DOHH2 (cell line): ENCODE measurements at regions not wholly inside any gene's neighbourhood (a gene's known extent, or its start where the extent isn't known, plus 50 kb on each side); places are given as distances from the start of the nearest gene placed in this dataset.
"Not testable (repeated sequence)": the region's sequence is repeated elsewhere in the genome, so short reads cannot be mapped to it uniquely, and the experiment has no call there.

Experiments
- H3F3A ChIP-seq: fragments of 200-600 bp; sonication (generic), shearing (Covaris generic); 2 replicates; pipeline ENCODE4 v1.6.0; 2016; ENCODE audit warnings: antibody characterized with exemption, mild to moderate bottlenecking; ENCODE audit not compliant: control insufficient read depth, insufficient read depth
- H3K27ac ChIP-seq: fragments of 200-600 bp; sonication (generic); 2 replicates; pipeline ENCODE4 v1.5.1; 2014; ENCODE audit warnings: low read depth, mild to moderate bottlenecking, low read length, moderate library complexity
- H3K27me3 ChIP-seq: fragments of 200-600 bp; sonication (generic); 2 replicates; pipeline ENCODE4 v1.6.1; 2014; ENCODE audit warnings: mild to moderate bottlenecking, low read length, mixed read lengths; ENCODE audit not compliant: control insufficient read depth
- H3K36me3 ChIP-seq: fragments of 200-600 bp; sonication (generic); 2 replicates; pipeline ENCODE4 v1.6.1; 2014; ENCODE audit warnings: mild to moderate bottlenecking, low read length, moderate library complexity, mixed read lengths; ENCODE audit not compliant: control insufficient read depth
- H3K4me1 ChIP-seq: fragments of 200-600 bp; sonication (generic); 2 replicates; pipeline ENCODE4 v1.6.1; 2014; ENCODE audit warnings: mild to moderate bottlenecking, low read length, mixed read lengths; ENCODE audit not compliant: control insufficient read depth
- H3K4me2 ChIP-seq: fragments of 200-600 bp; sonication (generic); 2 replicates; pipeline ENCODE4 v1.6.0; 2014; ENCODE audit warnings: mild to moderate bottlenecking, low read length, moderate library complexity
- H3K4me3 ChIP-seq: fragments of 200-600 bp; sonication (generic); 2 replicates; pipeline ENCODE4 v1.5.1; 2014; ENCODE audit warnings: mild to moderate bottlenecking, low read length, mixed read lengths
- H3K79me2 ChIP-seq: fragments of 200-600 bp; sonication (generic); 2 replicates; pipeline ENCODE4 v1.6.1; 2014; ENCODE audit warnings: mild to moderate bottlenecking, low read length, mixed read lengths; ENCODE audit not compliant: control insufficient read depth
- H3K9me2 ChIP-seq: fragments of 200-600 bp; sonication (generic); replicated peaks from 2 replicates; pipeline ENCODE4 v1.6.1; 2014; ENCODE audit warnings: mild to moderate bottlenecking, low read length, mixed read lengths; ENCODE audit not compliant: control insufficient read depth
- H3K9me3 ChIP-seq: fragments of 200-600 bp; sonication (generic); 2 replicates; pipeline ENCODE4 v1.6.1; 2014; ENCODE audit warnings: antibody characterized with exemption, low read length, mixed read lengths; ENCODE audit not compliant: control insufficient read depth, insufficient read depth
- H4K20me1 ChIP-seq: fragments of 200-600 bp; sonication (generic); 2 replicates; pipeline ENCODE4 v1.6.0; 2014; ENCODE audit warnings: low read depth, mild to moderate bottlenecking, antibody characterized with exemption, low read length, moderate library complexity; ENCODE audit not compliant: control insufficient read depth, insufficient read depth
- EZH2phosphoT487 ChIP-seq: fragments of 200-600 bp; sonication (generic); IDR thresholded peaks from 2 replicates; pipeline ENCODE4 v1.6.1; 2017; ENCODE audit warnings: borderline replicate concordance, mild to moderate bottlenecking, antibody characterized with exemption, low read length, moderate library complexity, mixed read lengths
- TF ChIP-seq, protein P1 (sequence below): fragments of 200-600 bp; sonication (generic); IDR thresholded peaks from one replicate; pipeline ENCODE4 v1.5.1; 2014; ENCODE audit warnings: antibody characterized with exemption, mild to moderate bottlenecking, low read depth, low read length; ENCODE audit not compliant: poor library complexity, severe bottlenecking

GRCh38 chr10:60470091-60470490 is 80.4 kb upstream of the ANK3 start:
- Histone ChIP-seq H3K9me3 (no peaks in the 10 kb centered on the region), H3K79me2 (no peaks in the 10 kb centered on the region), H3K4me1 (no peaks in the 10 kb centered on the region), H3K9me2 (no peaks in the 10 kb centered on the region), H3K27ac (no peak overlapping the region), H3F3A (peaks cover 4% of the 10 kb centered on the region; the same call in 1 of the 2 replicates), H4K20me1 (no peaks in the 10 kb centered on the region), H3K4me3 (no peak overlapping the region), H3K4me2 (no peak overlapping the region), H3K36me3 (no peaks in the 10 kb centered on the region), H3K27me3 (peaks cover 10% of the 10 kb centered on the region)
- no peak for TF ChIP-seq EZH2phosphoT487
- TF ChIP-seq, protein P1, sequence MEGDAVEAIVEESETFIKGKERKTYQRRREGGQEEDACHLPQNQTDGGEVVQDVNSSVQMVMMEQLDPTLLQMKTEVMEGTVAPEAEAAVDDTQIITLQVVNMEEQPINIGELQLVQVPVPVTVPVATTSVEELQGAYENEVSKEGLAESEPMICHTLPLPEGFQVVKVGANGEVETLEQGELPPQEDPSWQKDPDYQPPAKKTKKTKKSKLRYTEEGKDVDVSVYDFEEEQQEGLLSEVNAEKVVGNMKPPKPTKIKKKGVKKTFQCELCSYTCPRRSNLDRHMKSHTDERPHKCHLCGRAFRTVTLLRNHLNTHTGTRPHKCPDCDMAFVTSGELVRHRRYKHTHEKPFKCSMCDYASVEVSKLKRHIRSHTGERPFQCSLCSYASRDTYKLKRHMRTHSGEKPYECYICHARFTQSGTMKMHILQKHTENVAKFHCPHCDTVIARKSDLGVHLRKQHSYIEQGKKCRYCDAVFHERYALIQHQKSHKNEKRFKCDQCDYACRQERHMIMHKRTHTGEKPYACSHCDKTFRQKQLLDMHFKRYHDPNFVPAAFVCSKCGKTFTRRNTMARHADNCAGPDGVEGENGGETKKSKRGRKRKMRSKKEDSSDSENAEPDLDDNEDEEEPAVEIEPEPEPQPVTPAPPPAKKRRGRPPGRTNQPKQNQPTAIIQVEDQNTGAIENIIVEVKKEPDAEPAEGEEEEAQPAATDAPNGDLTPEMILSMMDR: no peak

GRCh38 chr10:60469147-60469546 is 79.5 kb upstream of the ANK3 start:
- not testable (repeated sequence) for H3K4me3 ChIP-seq, H3F3A ChIP-seq, H3K27ac ChIP-seq, H3K79me2 ChIP-seq, H3K9me2 ChIP-seq, H3K27me3 ChIP-seq, H3K4me1 ChIP-seq, H3K9me3 ChIP-seq, H4K20me1 ChIP-seq, H3K36me3 ChIP-seq, H3K4me2 ChIP-seq

GRCh38 chr10:60467202-60467546 is 77.5 kb upstream of the ANK3 start:
- Histone ChIP-seq H3F3A (peaks cover 4% of the 10 kb centered on the region; the same call in 1 of the 2 replicates), H3K79me2 (no peaks in the 10 kb centered on the region), H3K9me2 (no peaks in the 10 kb centered on the region), H3K9me3 (no peaks in the 10 kb centered on the region), H3K27me3 (peaks cover 3% of the 10 kb centered on the region; the same call in 1 of the 2 replicates), H3K4me3 (no peak overlapping the region), H4K20me1 (no peaks in the 10 kb centered on the region), H3K27ac (no peak overlapping the region), H3K4me1 (no peaks in the 10 kb centered on the region), H3K36me3 (no peaks in the 10 kb centered on the region), H3K4me2 (no peak overlapping the region)
- TF ChIP-seq EZH2phosphoT487: no peak
- TF ChIP-seq, protein P1: no peak

- Histone ChIP-seq H3K27me3 (peaks cover 3% of the 10 kb centered on the region; the same call in 1 of the 2 replicates), H3K9me3 (no peaks in the 10 kb centered on the region), H3K4me1 (no peaks in the 10 kb centered on the region), H3K4me2 (no peak overlapping the region), H3K9me2 (no peaks in the 10 kb centered on the region), H3F3A (peaks cover 4% of the 10 kb centered on the region; the same call in 1 of the 2 replicates), H4K20me1 (no peaks in the 10 kb centered on the region), H3K36me3 (no peaks in the 10 kb centered on the region), H3K27ac (no peak overlapping the region), H3K4me3 (no peak overlapping the region), H3K79me2 (no peaks in the 10 kb centered on the region)
- TF ChIP-seq EZH2phosphoT487: no peak
- TF ChIP-seq, protein P1: no peak
Measured at GRCh38 chr10:60466267-60467201, 76.9 kb upstream of the ANK3 start.
